ENCODE measurements at regions not wholly inside any gene's neighbourhood (a gene's known extent, or its start where the extent isn't known, plus 50 kb on each side); places are given as distances from the start of the nearest gene placed in this dataset.

- H3K79me2 ChIP-seq (ENCODE audit: low read depth) = no peaks in the 10 kb centered on the region
- H4K20me1 ChIP-seq (ENCODE audit: insufficient read depth) = no peaks in the 10 kb centered on the region; the same call in 1 of the 2 replicates
- H3F3A ChIP-seq (ENCODE audit: insufficient read depth, low read depth) = no peaks in the 10 kb centered on the region
- H3K9me2 ChIP-seq (ENCODE audit: insufficient read depth) = no peaks in the 10 kb centered on the region
- no peak overlapping the region for H3K4me3 ChIP-seq
- BruUV-seq (replicated peaks) = no TSS peak
- no peaks in the 10 kb centered on the region for H3K36me3 ChIP-seq (ENCODE audit: low read depth)
- H3K4me2 ChIP-seq = no peak overlapping the region
- no peaks in the 10 kb centered on the region for H3K4me1 ChIP-seq (replicated peaks; ENCODE audit: insufficient read depth)
- intact Hi-C loops (cut with micrococcal nuclease; ENCODE audit: unreplicated experiment) = no loop called here
- TF ChIP-seq EZH2 (IDR thresholded peaks at IDR 0.05; ENCODE audit: low read depth) (no peak), CTCF (conservative IDR thresholded peaks at IDR 0.05) (no peak)
- H2AFZ ChIP-seq = no peak overlapping the region
- no peaks in the 10 kb centered on the region for H3K27me3 ChIP-seq (ENCODE audit: insufficient read depth, low read depth)
- DNase-seq = no peak
- CTCF ChIA-PET = interaction anchor here (0.6 kb wide), 1 partner anchor 37 kb away, joined by 3 read pairs; no protein-coding TSS in a partner anchor
- POLR2A ChIA-PET (ENCODE audit: unreplicated experiment) = no interaction called here
- no peak overlapping the region for H3K27ac ChIP-seq
- H3K9me3 ChIP-seq (ENCODE audit: insufficient read depth, low read depth) = no peaks in the 10 kb centered on the region
Observed at GRCh38 chr2:144796936-144797335, 277.0 kb upstream of the ZEB2 start.

DNA sequence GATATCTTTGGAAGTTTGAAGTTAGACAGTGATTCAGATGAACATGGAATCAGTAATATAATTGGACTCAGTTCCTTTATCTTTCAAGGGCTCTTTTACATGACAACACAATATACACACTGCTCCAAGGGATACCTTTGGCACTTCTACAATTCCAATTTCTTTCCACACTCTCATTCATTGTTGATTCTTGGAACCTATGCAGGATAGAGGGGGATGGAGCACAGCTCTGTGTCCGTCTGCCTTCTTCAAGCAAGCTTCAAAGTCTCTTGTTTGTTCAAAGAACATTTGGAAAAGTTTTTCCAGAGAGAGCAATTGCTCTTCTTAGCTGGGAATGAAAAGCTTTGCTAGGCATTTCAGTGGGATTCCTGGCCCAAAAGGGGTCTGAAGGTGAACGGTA is 276.2 kb upstream of the ZEB2 start:
- no peaks in the 10 kb centered on the region for H3K79me2 ChIP-seq (ENCODE audit: low read depth)
- no peak overlapping the region for H3K4me2 ChIP-seq
- H2AFZ ChIP-seq = no peak overlapping the region
- TF ChIP-seq CTCF (conservative IDR thresholded peaks at IDR 0.05) (no peak), EZH2 (IDR thresholded peaks at IDR 0.05; ENCODE audit: low read depth) (no peak)
- no peaks in the 10 kb centered on the region for H3K9me2 ChIP-seq (ENCODE audit: insufficient read depth)
- H4K20me1 ChIP-seq (ENCODE audit: insufficient read depth) = no peaks in the 10 kb centered on the region; the same call in 1 of the 2 replicates
- DNase-seq = no peak
- no peaks in the 10 kb centered on the region for H3K36me3 ChIP-seq (ENCODE audit: low read depth)
- H3F3A ChIP-seq (ENCODE audit: insufficient read depth, low read depth) = no peaks in the 10 kb centered on the region
- intact Hi-C loops (cut with micrococcal nuclease; ENCODE audit: unreplicated experiment) = no loop called here
- H3K4me3 ChIP-seq = no peak overlapping the region
- no peaks in the 10 kb centered on the region for H3K27me3 ChIP-seq (ENCODE audit: insufficient read depth, low read depth)
- no peaks in the 10 kb centered on the region for H3K4me1 ChIP-seq (replicated peaks; ENCODE audit: insufficient read depth)
- ChIA-PET CTCF (interaction anchor here (0.6 kb wide), 1 partner anchor 38 kb away, joined by 3 read pairs; no protein-coding TSS in a partner anchor), POLR2A (ENCODE audit: unreplicated experiment) (interaction anchor here (0.7 kb wide), 1 partner anchor 30 kb away, joined by 4 read pairs; no protein-coding TSS in a partner anchor)
- no TSS peak for BruUV-seq (replicated peaks)
- no peaks in the 10 kb centered on the region for H3K9me3 ChIP-seq (ENCODE audit: insufficient read depth, low read depth)
- H3K27ac ChIP-seq = no peak overlapping the region

DNA sequence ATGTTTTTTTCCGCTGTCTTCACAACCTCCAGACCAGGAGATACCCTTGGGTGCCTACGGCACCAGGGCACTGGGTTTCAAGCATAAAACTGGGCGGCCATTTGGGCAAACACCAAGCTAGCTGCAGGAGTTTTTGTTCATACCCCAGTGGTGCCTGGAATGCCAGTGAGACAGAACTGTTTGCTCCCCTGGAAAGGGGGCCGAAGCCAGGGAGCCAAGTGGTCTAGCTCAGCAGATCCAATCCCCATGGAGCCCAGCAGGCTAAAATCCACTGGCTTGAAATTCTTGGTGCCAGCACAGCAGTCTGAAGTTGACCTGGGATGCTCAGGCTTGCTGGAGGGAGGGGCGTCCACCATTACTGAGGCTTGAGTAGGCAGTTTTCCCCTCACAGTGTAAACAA is 265.3 kb upstream of the ZEB2 start:
- H3K9me2 ChIP-seq (ENCODE audit: insufficient read depth) = no peaks in the 10 kb centered on the region; the same call in 1 of the 2 replicates
- POLR2A ChIA-PET (ENCODE audit: unreplicated experiment) = no interaction called here
- H3F3A ChIP-seq (ENCODE audit: insufficient read depth, low read depth) = no peaks in the 10 kb centered on the region
- no peak overlapping the region for H3K4me3 ChIP-seq
- no peaks in the 10 kb centered on the region for H3K9me3 ChIP-seq (ENCODE audit: insufficient read depth, low read depth)
- CTCF ChIA-PET = no interaction called here
- no peak overlapping the region for H2AFZ ChIP-seq
- H3K27ac ChIP-seq = no peak overlapping the region
- TF ChIP-seq CTCF (conservative IDR thresholded peaks at IDR 0.05) (no peak), EZH2 (IDR thresholded peaks at IDR 0.05; ENCODE audit: low read depth) (no peak)
- no peaks in the 10 kb centered on the region for H3K27me3 ChIP-seq (ENCODE audit: insufficient read depth, low read depth)
- no peaks in the 10 kb centered on the region for H3K79me2 ChIP-seq (ENCODE audit: low read depth)
- no peaks in the 10 kb centered on the region for H3K4me1 ChIP-seq (replicated peaks; ENCODE audit: insufficient read depth)
- H4K20me1 ChIP-seq (ENCODE audit: insufficient read depth) = no peaks in the 10 kb centered on the region
- no TSS peak for BruUV-seq (replicated peaks)
- no peak for DNase-seq
- intact Hi-C loops (cut with micrococcal nuclease; ENCODE audit: unreplicated experiment) = no loop called here
- H3K36me3 ChIP-seq (ENCODE audit: low read depth) = no peaks in the 10 kb centered on the region
- no peak overlapping the region for H3K4me2 ChIP-seq
